Prostate gland (tissue), 2 donors: ENCODE measurements at regions not wholly inside any gene's neighbourhood (a gene's known extent, or its start where the extent isn't known, plus 50 kb on each side); places are given as distances from the start of the nearest gene placed in this dataset.

ENCODE experiments used
- POLR2A ChIP-seq: fragments of 450-650 bp; IDR thresholded peaks from one replicate; pipeline ENCODE4 v1.6.1; 2016; ENCODE audit warnings: antibody characterized with exemption, mild to moderate bottlenecking
- TF ChIP-seq, protein P1 (sequence below), 4 experiments: fragments of 200-600 bp in 2 of 4; fragments of 450-650 bp in 2 of 4; sonication (generic) in 2 of 4; IDR thresholded peaks; 1 replicate in 3 of 4; 2 replicates in 1 of 4; pipeline ENCODE4 v1.5.1; 2016 to 2019; ENCODE audit warnings: antibody characterized with exemption in 4 of 4, mild to moderate bottlenecking in 2 of 4, moderate library complexity in 2 of 4

DNA sequence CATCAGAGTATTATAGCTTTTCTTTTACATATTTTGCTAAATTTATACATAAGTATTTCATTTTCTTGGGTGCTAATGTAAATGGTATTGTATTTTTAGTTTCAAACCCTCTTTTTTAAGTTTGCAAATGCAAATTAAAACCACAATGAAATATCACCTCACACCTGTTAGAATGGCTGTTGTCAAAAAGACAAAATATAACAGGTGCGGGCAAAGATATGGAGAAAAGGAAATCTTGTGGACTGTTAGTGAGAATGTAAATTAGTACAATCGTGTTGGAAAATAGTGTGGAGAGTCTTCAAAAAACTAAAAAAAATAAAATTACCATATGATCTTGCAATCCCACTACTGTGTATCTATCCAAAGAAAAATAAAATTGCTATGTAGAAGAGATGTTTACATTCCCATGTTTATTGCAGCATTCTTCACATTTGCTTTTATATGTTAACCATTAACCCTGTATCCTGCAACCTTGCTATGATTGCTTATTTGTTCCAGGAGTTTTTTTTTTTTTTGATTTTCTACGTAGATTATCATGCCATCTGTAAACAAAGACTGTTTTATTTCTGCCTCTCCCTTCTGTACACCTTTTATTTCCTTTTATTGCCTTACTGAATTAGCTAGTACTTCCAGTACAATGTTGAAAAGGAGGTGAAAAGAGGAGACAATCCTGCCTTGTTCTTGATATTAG lies 405.4 kb upstream of the MIS18BP1 start:
- TF ChIP-seq, protein P1, sequence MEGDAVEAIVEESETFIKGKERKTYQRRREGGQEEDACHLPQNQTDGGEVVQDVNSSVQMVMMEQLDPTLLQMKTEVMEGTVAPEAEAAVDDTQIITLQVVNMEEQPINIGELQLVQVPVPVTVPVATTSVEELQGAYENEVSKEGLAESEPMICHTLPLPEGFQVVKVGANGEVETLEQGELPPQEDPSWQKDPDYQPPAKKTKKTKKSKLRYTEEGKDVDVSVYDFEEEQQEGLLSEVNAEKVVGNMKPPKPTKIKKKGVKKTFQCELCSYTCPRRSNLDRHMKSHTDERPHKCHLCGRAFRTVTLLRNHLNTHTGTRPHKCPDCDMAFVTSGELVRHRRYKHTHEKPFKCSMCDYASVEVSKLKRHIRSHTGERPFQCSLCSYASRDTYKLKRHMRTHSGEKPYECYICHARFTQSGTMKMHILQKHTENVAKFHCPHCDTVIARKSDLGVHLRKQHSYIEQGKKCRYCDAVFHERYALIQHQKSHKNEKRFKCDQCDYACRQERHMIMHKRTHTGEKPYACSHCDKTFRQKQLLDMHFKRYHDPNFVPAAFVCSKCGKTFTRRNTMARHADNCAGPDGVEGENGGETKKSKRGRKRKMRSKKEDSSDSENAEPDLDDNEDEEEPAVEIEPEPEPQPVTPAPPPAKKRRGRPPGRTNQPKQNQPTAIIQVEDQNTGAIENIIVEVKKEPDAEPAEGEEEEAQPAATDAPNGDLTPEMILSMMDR (IDR thresholded peaks at IDR 0.05): no peak
- TF ChIP-seq POLR2A: no peak
